ENCODE measurements at regions not wholly inside any gene's neighbourhood (a gene's known extent, or its start where the extent isn't known, plus 50 kb on each side); places are given as distances from the start of the nearest gene placed in this dataset.

GRCh38 chr11:19580646-19581045, 132.0 kb upstream of the NAV2 start (continued):
- TF ChIP-seq ZNF462 (CRISPR knock-in tag; IDR thresholded peaks at IDR 0.05), result no peak
- no peak for TF ChIP-seq STAT1 (IDR thresholded peaks at IDR 0.05; ENCODE audit: unreplicated experiment)
- TF ChIP-seq ZNF331 (CRISPR knock-in tag; IDR thresholded peaks at IDR 0.05; ENCODE audit: low read depth), result no peak
- no peak for TF ChIP-seq CTCF (conservative IDR thresholded peaks at IDR 0.05; ENCODE audit: low read depth in 2 of 2)
- TF ChIP-seq CREB1 (CRISPR knock-in tag; IDR thresholded peaks at IDR 0.05; ENCODE audit: low read depth), result no peak
- no peak for TF ChIP-seq REST (IDR thresholded peaks at IDR 0.05; ENCODE audit: unreplicated experiment)
- no peak for TF ChIP-seq ETS1 (IDR thresholded peaks at IDR 0.05)
- TF ChIP-seq EZH2 (IDR thresholded peaks at IDR 0.05; ENCODE audit: low read depth, unreplicated experiment), result no peak
